ENCODE measurements at regions not wholly inside any gene's neighbourhood (a gene's known extent, or its start where the extent isn't known, plus 50 kb on each side); places are given as distances from the start of the nearest gene placed in this dataset.
"Not testable (repeated sequence)": the region's sequence is repeated elsewhere in the genome, so short reads cannot be mapped to it uniquely, and the experiment has no call there.

DNA sequence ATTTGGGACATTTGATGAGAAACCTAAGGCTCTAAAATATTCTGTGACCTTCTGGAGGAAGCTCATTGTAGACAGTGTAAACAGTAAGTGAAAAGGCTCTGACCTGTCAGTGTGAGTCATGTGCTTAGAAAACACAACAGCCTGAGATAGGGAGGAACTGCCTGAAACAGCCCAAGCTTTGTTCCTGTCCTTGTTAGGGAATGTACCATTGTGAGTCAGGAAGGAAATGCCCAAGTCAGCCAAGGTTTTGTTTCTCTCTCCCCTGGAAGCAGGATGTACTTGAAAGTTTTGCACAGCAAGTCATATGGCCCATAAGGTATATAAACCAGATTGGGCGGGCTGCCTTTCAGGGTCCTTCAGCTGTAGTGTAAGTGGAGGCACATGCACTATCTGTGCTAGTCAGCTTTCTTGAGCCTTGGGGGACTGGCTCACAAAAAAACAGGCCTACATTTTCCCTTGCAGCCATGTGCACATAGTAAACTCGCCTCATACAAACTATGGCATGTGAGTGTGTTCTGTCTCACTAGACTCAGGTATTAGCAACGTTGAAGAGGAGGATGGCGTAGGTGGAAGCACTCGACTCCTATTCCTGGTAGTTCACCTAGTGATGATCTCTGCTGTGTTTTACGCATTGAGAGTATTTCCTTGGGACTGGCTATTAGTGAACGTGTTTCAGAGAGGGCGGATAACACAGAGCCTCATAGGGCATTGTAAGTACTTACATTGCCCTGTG, 141.2 kb upstream of the KLHL1 start:
- in situ Hi-C loops (cut with HindIII; ENCODE audit: low sequenced_read_pairs), result no loop called here
- DNase-seq (ENCODE audit: low read depth), result peak; percentile 2
- no peak overlapping the region for H3K4me3 ChIP-seq (ENCODE audit: low read depth, low read length)
- TF ChIP-seq, protein P1, sequence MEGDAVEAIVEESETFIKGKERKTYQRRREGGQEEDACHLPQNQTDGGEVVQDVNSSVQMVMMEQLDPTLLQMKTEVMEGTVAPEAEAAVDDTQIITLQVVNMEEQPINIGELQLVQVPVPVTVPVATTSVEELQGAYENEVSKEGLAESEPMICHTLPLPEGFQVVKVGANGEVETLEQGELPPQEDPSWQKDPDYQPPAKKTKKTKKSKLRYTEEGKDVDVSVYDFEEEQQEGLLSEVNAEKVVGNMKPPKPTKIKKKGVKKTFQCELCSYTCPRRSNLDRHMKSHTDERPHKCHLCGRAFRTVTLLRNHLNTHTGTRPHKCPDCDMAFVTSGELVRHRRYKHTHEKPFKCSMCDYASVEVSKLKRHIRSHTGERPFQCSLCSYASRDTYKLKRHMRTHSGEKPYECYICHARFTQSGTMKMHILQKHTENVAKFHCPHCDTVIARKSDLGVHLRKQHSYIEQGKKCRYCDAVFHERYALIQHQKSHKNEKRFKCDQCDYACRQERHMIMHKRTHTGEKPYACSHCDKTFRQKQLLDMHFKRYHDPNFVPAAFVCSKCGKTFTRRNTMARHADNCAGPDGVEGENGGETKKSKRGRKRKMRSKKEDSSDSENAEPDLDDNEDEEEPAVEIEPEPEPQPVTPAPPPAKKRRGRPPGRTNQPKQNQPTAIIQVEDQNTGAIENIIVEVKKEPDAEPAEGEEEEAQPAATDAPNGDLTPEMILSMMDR (IDR thresholded peaks at IDR 0.05; ENCODE audit: low read depth, low read length, missing control alignments), result no peak

DNA sequence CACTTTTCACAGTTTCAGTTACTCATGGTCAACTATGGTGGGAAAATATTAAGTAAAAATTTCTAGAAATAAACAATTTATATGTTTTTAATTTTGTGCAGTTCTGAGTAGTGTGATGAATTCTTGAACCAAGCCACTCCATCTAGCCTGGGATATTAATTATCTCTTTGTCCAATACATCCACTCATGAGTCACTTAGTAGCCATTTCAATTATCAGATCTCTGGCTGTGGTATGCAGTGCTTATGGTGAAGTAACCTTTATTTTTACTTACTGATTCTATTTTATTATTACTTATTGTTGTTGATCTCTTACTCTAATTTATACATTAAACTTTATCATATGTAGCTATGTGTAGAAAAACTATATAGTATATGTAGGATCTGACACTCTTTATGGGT, 128.9 kb upstream of the KLHL1 start:
- no peak for DNase-seq (ENCODE audit: low read depth)
- in situ Hi-C loops (cut with HindIII; ENCODE audit: low sequenced_read_pairs), result no loop called here
- TF ChIP-seq, protein P1 (IDR thresholded peaks at IDR 0.05; ENCODE audit: low read depth, low read length, missing control alignments), result no peak
- no peak overlapping the region for H3K4me3 ChIP-seq (ENCODE audit: low read depth, low read length)

DNA sequence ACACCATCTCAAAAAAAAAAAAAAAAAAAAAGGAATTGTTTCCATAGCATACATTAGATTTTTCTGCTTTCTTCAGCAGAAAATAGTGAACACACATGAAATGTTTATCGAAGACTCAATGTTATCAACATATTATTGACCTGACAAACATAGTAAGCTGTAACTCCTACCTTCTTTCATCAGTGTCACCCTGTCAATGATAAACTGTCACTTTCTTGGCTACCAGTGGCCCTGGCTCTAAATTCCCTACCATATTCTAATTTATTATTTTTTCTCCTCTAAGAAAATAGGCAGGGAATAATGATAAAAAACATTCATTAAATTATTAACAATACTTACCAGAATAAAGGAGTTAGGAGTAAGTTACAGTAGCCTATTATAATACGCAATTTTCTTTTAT, 127.3 kb upstream of the KLHL1 start:
- DNase-seq (ENCODE audit: low read depth), result no peak
- TF ChIP-seq, protein P1 (IDR thresholded peaks at IDR 0.05; ENCODE audit: low read depth, low read length, missing control alignments), result no peak
- in situ Hi-C loops (cut with HindIII; ENCODE audit: low sequenced_read_pairs), result no loop called here
- H3K4me3 ChIP-seq (ENCODE audit: low read depth, low read length), result no peak overlapping the region

DNA sequence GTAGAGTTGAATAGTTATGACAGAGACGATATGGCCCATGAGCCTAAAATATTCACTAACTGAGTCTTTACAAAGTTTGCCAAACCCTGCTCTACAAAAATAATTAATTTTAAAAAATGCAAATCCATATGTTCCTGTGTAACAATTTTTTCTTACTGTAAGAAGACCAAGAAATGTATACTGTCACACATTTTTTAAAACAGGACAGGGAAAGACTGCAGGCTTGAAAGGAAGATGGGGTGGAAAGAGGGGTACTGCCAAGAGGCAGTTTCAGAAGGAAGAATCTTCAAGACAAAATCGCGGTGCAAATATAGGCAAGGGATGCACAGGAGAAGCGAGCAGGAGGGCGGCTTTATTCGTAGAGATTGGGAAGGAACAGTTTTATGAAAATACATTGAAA, 115.7 kb upstream of the KLHL1 start:
- TF ChIP-seq, protein P1 (IDR thresholded peaks at IDR 0.05; ENCODE audit: low read depth, low read length, missing control alignments), result no peak
- in situ Hi-C loops (cut with HindIII; ENCODE audit: low sequenced_read_pairs), result no loop called here
- H3K4me3 ChIP-seq (ENCODE audit: low read depth, low read length), result no peak overlapping the region
- DNase-seq (ENCODE audit: low read depth), result no peak

DNA sequence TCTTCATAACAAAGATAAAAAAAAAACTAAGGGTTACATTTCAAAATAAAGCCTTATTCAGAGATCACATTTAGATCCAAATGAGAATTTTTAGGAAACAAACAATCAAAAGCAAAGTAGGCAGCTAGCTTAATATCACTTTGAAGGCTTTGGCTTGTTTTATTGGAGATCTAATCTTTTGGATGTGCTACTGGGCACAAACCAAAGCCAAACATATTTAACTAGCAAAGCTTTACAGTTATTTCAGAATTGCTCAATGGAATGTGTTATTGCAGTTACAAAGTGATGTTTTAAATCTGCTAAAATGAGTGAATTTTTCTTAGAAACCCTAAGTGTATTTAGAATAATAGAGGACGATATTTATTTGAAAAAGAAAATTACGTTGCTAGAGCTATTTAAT, 114.7 kb upstream of the KLHL1 start:
- TF ChIP-seq, protein P1 (IDR thresholded peaks at IDR 0.05; ENCODE audit: low read depth, low read length, missing control alignments), result no peak
- in situ Hi-C loops (cut with HindIII; ENCODE audit: low sequenced_read_pairs), result no loop called here
- no peak overlapping the region for H3K4me3 ChIP-seq (ENCODE audit: low read depth, low read length)
- no peak for DNase-seq (ENCODE audit: low read depth)

DNA sequence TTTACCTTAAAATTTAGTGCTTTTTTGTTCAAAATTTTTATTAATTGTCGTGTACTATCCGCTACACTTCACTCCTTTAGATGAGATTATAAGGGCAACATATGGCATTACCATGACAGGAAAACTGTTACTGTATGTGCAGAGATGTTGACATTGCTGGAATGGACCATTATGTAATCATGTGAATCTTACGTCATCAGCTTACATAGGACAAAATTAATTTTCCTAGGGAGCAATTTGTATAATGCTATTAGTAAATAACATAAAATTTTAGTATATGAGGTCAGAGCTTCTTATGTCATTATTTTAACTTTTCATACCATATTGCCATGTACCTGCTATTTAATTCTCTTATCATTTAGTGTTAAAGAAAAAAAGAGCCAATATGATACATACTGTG, 110.4 kb upstream of the KLHL1 start:
- TF ChIP-seq, protein P1 (IDR thresholded peaks at IDR 0.05; ENCODE audit: low read depth, low read length, missing control alignments), result no peak
- H3K4me3 ChIP-seq (ENCODE audit: low read depth, low read length), result no peak overlapping the region
- in situ Hi-C loops (cut with HindIII; ENCODE audit: low sequenced_read_pairs), result no loop called here
- no peak for DNase-seq (ENCODE audit: low read depth)

DNA sequence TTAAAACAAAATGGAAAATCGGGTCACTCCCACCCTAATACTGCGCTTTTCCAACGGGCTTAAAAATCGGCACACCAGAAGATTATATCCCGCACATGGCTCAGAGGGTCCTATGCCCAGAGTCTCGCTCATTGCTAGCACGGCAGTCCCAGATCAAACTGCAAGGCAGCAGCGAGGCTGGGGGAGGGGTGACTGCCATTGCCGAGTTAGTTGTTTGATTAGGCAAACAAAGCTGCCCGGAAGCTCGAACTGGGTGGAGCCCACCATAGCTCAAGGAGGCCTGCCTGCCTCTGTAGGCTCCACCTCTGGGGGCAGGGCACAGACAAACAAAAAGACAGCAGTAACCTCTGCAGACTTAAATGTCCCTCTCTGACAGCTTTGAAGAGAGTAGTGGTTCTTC, 100.7 kb upstream of the KLHL1 start:
- H3K4me3 ChIP-seq (ENCODE audit: low read depth, low read length); in situ Hi-C loops (cut with HindIII; ENCODE audit: low sequenced_read_pairs); DNase-seq (ENCODE audit: low read depth): not testable (repeated sequence)

All from astrocyte of the cerebellum (primary cell).